ENCODE measurements at regions not wholly inside any gene's neighbourhood (a gene's known extent, or its start where the extent isn't known, plus 50 kb on each side); places are given as distances from the start of the nearest gene placed in this dataset.

- no peak for DNase-seq (ENCODE audit: low read depth in 1 of 2, low spot score in 1 of 2)
- no peak overlapping the region for H3K4me3 ChIP-seq (replicated peaks; ENCODE audit: insufficient read depth, low read length)
- H3K27ac ChIP-seq (replicated peaks) = no peak overlapping the region
- no peaks in the 10 kb centered on the region for H3K27me3 ChIP-seq (ENCODE audit: insufficient read depth, poor library complexity, severe bottlenecking)
- TF ChIP-seq SPI1 (IDR thresholded peaks at IDR 0.05; ENCODE audit: borderline replicate concordance, low read depth) = no peak
- no peak for TF ChIP-seq CTCF (IDR thresholded peaks at IDR 0.05; ENCODE audit: insufficient read depth, low read length)
- TF ChIP-seq POLR2AphosphoS5 (IDR thresholded peaks at IDR 0.05; ENCODE audit: low read depth) = no peak
- no peak for TF ChIP-seq REST (IDR thresholded peaks at IDR 0.05; ENCODE audit: insufficient replicate concordance, low read depth)
- no peak for TF ChIP-seq GABPA (IDR thresholded peaks at IDR 0.05; ENCODE audit: low read depth)
These were observed 455.5 kb downstream of the NUF2 start for GRCh38 chr1:163777205-163777604.

GRCh38 chr1:163781146-163781545, 459.4 kb downstream of the NUF2 start:
- no peak for DNase-seq (ENCODE audit: low read depth in 1 of 2, low spot score in 1 of 2)
- no peak overlapping the region for H3K27ac ChIP-seq (replicated peaks)
- no peaks in the 10 kb centered on the region for H3K27me3 ChIP-seq (ENCODE audit: insufficient read depth, poor library complexity, severe bottlenecking)
- no peak for TF ChIP-seq SPI1 (IDR thresholded peaks at IDR 0.05; ENCODE audit: borderline replicate concordance, low read depth)
- TF ChIP-seq GABPA (IDR thresholded peaks at IDR 0.05; ENCODE audit: low read depth) = no peak
- no peak for TF ChIP-seq CTCF (IDR thresholded peaks at IDR 0.05; ENCODE audit: insufficient read depth, low read length)
- TF ChIP-seq POLR2AphosphoS5 (IDR thresholded peaks at IDR 0.05; ENCODE audit: low read depth) = no peak
- no peak overlapping the region for H3K4me3 ChIP-seq (replicated peaks; ENCODE audit: insufficient read depth, low read length)

GRCh38 chr1:163785868-163786405, 464.2 kb downstream of the NUF2 start:
- Histone ChIP-seq H3K27me3 (ENCODE audit: insufficient read depth, poor library complexity, severe bottlenecking) (no peaks in the 10 kb centered on the region), H3K4me3 (replicated peaks; ENCODE audit: insufficient read depth, low read length) (no peak overlapping the region), H3K27ac (replicated peaks) (no peak overlapping the region)
- TF ChIP-seq SPI1 (IDR thresholded peaks at IDR 0.05; ENCODE audit: borderline replicate concordance, low read depth) (no peak), CTCF (IDR thresholded peaks at IDR 0.05; ENCODE audit: insufficient read depth, low read length) (no peak), REST (IDR thresholded peaks at IDR 0.05; ENCODE audit: insufficient replicate concordance, low read depth) (no peak), POLR2AphosphoS5 (IDR thresholded peaks at IDR 0.05; ENCODE audit: low read depth) (no peak), GABPA (IDR thresholded peaks at IDR 0.05; ENCODE audit: low read depth) (no peak)
- no peak for DNase-seq (ENCODE audit: low read depth in 1 of 2, low spot score in 1 of 2)

- Histone ChIP-seq H3K27ac (replicated peaks) (no peak overlapping the region), H3K27me3 (ENCODE audit: insufficient read depth, poor library complexity, severe bottlenecking) (no peaks in the 10 kb centered on the region), H3K4me3 (replicated peaks; ENCODE audit: insufficient read depth, low read length) (no peak overlapping the region)
- DNase-seq (ENCODE audit: low read depth in 1 of 2, low spot score in 1 of 2) = no peak
- TF ChIP-seq REST (IDR thresholded peaks at IDR 0.05; ENCODE audit: insufficient replicate concordance, low read depth) = no peak
- no peak for TF ChIP-seq GABPA (IDR thresholded peaks at IDR 0.05; ENCODE audit: low read depth)
- no peak for TF ChIP-seq POLR2AphosphoS5 (IDR thresholded peaks at IDR 0.05; ENCODE audit: low read depth)
- TF ChIP-seq CTCF (IDR thresholded peaks at IDR 0.05; ENCODE audit: insufficient read depth, low read length) = no peak
- TF ChIP-seq SPI1 (IDR thresholded peaks at IDR 0.05; ENCODE audit: borderline replicate concordance, low read depth) = no peak
These were observed 468.2 kb downstream of the NUF2 start for GRCh38 chr1:163789911-163790310.

All from HL-60 (cell line).